ENCODE measurements at regions not wholly inside any gene's neighbourhood (a gene's known extent, or its start where the extent isn't known, plus 50 kb on each side); places are given as distances from the start of the nearest gene placed in this dataset.

DNA sequence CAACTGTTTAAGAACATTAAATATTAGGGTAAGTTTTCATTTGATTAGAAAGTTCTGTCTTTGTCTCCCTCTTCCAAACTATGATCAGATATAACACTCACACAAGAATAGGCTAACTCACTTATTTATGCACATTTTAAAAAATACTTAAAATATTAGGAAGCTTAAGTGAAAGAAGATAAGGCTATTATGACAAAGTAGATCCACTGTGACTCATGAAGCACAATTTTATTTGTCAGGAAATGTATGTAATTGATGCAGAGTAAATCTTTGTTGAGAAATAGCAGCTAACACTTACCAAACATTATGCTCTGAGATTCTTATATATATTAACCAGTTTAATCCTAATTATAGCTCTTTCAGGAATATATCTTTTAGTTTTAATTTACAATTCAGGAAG is 560.6 kb downstream of the CSNK1G3 start:
- ChIA-PET POLR2A (no interaction called here), CTCF (no interaction called here)
- H3K9me3 ChIP-seq (ENCODE audit: control insufficient read depth, insufficient read depth, low read depth, low read length) = no peaks in the 10 kb centered on the region
- H3K27ac ChIP-seq (ENCODE audit: extremely low read depth, low read depth, low read length) = no peak overlapping the region
- TF ChIP-seq ZNF791 (tag by site-specific recombination; IDR thresholded peaks at IDR 0.05) (no peak), SP7 (tag by site-specific recombination; IDR thresholded peaks at IDR 0.05) (no peak), ZNF202 (tag by site-specific recombination; IDR thresholded peaks at IDR 0.05; ENCODE audit: borderline replicate concordance) (no peak), ZSCAN30 (tag by site-specific recombination; IDR thresholded peaks at IDR 0.05) (no peak), ZNF843 (tag by site-specific recombination; IDR thresholded peaks at IDR 0.05) (no peak), ZNF140 (tag by site-specific recombination; IDR thresholded peaks at IDR 0.05) (no peak), ZBTB7A (tag by site-specific recombination; IDR thresholded peaks at IDR 0.05; ENCODE audit: low read depth) (no peak), ZNF626 (tag by site-specific recombination; IDR thresholded peaks at IDR 0.05) (no peak), ZNF670 (tag by site-specific recombination; IDR thresholded peaks at IDR 0.05; ENCODE audit: low read depth) (no peak), ZNF558 (tag by site-specific recombination; IDR thresholded peaks at IDR 0.05) (no peak), ZNF510 (tag by site-specific recombination; IDR thresholded peaks at IDR 0.05; ENCODE audit: insufficient replicate concordance) (no peak), OSR2 (tag by site-specific recombination; IDR thresholded peaks at IDR 0.05) (no peak), ZNF48 (tag by site-specific recombination; IDR thresholded peaks at IDR 0.05) (no peak), CTCF (tag by site-specific recombination; IDR thresholded peaks at IDR 0.05) (no peak), ZNF658 (tag by site-specific recombination; IDR thresholded peaks at IDR 0.05) (no peak)
- TF ChIP-seq, protein P1, sequence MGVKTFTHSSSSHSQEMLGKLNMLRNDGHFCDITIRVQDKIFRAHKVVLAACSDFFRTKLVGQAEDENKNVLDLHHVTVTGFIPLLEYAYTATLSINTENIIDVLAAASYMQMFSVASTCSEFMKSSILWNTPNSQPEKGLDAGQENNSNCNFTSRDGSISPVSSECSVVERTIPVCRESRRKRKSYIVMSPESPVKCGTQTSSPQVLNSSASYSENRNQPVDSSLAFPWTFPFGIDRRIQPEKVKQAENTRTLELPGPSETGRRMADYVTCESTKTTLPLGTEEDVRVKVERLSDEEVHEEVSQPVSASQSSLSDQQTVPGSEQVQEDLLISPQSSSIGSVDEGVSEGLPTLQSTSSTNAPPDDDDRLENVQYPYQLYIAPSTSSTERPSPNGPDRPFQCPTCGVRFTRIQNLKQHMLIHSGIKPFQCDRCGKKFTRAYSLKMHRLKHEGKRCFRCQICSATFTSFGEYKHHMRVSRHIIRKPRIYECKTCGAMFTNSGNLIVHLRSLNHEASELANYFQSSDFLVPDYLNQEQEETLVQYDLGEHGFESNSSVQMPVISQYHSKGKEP (tag by site-specific recombination; IDR thresholded peaks at IDR 0.05) = no peak
- TF ChIP-seq, protein P2, sequence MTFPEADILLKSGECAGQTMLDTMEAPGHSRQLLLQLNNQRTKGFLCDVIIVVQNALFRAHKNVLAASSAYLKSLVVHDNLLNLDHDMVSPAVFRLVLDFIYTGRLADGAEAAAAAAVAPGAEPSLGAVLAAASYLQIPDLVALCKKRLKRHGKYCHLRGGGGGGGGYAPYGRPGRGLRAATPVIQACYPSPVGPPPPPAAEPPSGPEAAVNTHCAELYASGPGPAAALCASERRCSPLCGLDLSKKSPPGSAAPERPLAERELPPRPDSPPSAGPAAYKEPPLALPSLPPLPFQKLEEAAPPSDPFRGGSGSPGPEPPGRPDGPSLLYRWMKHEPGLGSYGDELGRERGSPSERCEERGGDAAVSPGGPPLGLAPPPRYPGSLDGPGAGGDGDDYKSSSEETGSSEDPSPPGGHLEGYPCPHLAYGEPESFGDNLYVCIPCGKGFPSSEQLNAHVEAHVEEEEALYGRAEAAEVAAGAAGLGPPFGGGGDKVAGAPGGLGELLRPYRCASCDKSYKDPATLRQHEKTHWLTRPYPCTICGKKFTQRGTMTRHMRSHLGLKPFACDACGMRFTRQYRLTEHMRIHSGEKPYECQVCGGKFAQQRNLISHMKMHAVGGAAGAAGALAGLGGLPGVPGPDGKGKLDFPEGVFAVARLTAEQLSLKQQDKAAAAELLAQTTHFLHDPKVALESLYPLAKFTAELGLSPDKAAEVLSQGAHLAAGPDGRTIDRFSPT (tag by site-specific recombination; IDR thresholded peaks at IDR 0.05) = no peak
- TF ChIP-seq, protein P3, sequence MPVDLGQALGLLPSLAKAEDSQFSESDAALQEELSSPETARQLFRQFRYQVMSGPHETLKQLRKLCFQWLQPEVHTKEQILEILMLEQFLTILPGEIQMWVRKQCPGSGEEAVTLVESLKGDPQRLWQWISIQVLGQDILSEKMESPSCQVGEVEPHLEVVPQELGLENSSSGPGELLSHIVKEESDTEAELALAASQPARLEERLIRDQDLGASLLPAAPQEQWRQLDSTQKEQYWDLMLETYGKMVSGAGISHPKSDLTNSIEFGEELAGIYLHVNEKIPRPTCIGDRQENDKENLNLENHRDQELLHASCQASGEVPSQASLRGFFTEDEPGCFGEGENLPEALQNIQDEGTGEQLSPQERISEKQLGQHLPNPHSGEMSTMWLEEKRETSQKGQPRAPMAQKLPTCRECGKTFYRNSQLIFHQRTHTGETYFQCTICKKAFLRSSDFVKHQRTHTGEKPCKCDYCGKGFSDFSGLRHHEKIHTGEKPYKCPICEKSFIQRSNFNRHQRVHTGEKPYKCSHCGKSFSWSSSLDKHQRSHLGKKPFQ (tag by site-specific recombination; IDR thresholded peaks at IDR 0.05) = no peak
- no peaks in the 10 kb centered on the region for H3K4me1 ChIP-seq (ENCODE audit: control insufficient read depth, insufficient read depth, low read length)
- H3K36me3 ChIP-seq (ENCODE audit: control insufficient read depth in 2 of 2, insufficient read depth in 1 of 2, low read length in 2 of 2) = no peaks in the 10 kb centered on the region
- H3K4me3 ChIP-seq (ENCODE audit: low read depth, low read length) = no peak overlapping the region

- H3K9me3 ChIP-seq (ENCODE audit: control insufficient read depth, insufficient read depth, low read depth, low read length) = no peaks in the 10 kb centered on the region
- no peaks in the 10 kb centered on the region for H3K4me1 ChIP-seq (ENCODE audit: control insufficient read depth, insufficient read depth, low read length)
- ChIA-PET CTCF (no interaction called here), POLR2A (no interaction called here)
- H3K36me3 ChIP-seq (ENCODE audit: control insufficient read depth in 2 of 2, insufficient read depth in 1 of 2, low read length in 2 of 2) = no peaks in the 10 kb centered on the region
- H3K4me3 ChIP-seq (ENCODE audit: low read depth, low read length) = no peak overlapping the region
- no peak overlapping the region for H3K27ac ChIP-seq (ENCODE audit: extremely low read depth, low read depth, low read length)
- no peak for TF ChIP-seq WT1 (tag by site-specific recombination; IDR thresholded peaks at IDR 0.05)
- TF ChIP-seq, protein P4, sequence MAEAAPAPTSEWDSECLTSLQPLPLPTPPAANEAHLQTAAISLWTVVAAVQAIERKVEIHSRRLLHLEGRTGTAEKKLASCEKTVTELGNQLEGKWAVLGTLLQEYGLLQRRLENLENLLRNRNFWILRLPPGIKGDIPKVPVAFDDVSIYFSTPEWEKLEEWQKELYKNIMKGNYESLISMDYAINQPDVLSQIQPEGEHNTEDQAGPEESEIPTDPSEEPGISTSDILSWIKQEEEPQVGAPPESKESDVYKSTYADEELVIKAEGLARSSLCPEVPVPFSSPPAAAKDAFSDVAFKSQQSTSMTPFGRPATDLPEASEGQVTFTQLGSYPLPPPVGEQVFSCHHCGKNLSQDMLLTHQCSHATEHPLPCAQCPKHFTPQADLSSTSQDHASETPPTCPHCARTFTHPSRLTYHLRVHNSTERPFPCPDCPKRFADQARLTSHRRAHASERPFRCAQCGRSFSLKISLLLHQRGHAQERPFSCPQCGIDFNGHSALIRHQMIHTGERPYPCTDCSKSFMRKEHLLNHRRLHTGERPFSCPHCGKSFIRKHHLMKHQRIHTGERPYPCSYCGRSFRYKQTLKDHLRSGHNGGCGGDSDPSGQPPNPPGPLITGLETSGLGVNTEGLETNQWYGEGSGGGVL (tag by site-specific recombination; IDR thresholded peaks at IDR 0.05) = no peak
- TF ChIP-seq ZNF645 (tag by site-specific recombination; IDR thresholded peaks at IDR 0.05) = no peak
- no peak for TF ChIP-seq TCF7L2 (IDR thresholded peaks at IDR 0.05; ENCODE audit: borderline replicate concordance, low read depth, low read length)
- TF ChIP-seq ZNF580 (tag by site-specific recombination; IDR thresholded peaks at IDR 0.05) = no peak
- no peak for TF ChIP-seq ZNF140 (tag by site-specific recombination; IDR thresholded peaks at IDR 0.05)
- TF ChIP-seq ZNF239 (tag by site-specific recombination; IDR thresholded peaks at IDR 0.05) = no peak
- no peak for TF ChIP-seq ZSCAN23 (tag by site-specific recombination; IDR thresholded peaks at IDR 0.05)
- no peak for TF ChIP-seq ZNF76 (tag by site-specific recombination; IDR thresholded peaks at IDR 0.05; ENCODE audit: borderline replicate concordance, low read depth)
- TF ChIP-seq ZNF114 (tag by site-specific recombination; IDR thresholded peaks at IDR 0.05) = no peak
Measured at GRCh38 chr5:124071039-124071438, 559.1 kb downstream of the CSNK1G3 start.

Measured in HEK293 (cell line).